K562 (cell line): ENCODE measurements at regions not wholly inside any gene's neighbourhood (a gene's known extent, or its start where the extent isn't known, plus 50 kb on each side); places are given as distances from the start of the nearest gene placed in this dataset.
A peak's percentile ranks its signal among the peaks of the same experiment; 100 is the strongest.

Source experiments
- ATAC-seq: fragments of 200-7000 bp; cut with Tn5 transposase; 3 replicates; pipeline ENCODE4 v1.9.1; 2020; ENCODE audit warnings: moderate library complexity
- BruUV-seq: library from RNA; stranded (reverse); fragments of 400-500 nt; replicated peaks from 2 replicates; lab custom pipeline; 2021; lab: Mats Ljungman, UMichigan
- CTCF ChIA-PET: fragments of 300-600 bp; formaldehyde crosslinking; extraction: SDS; loops from one replicate; lab custom pipeline; 2021; ENCODE audit warnings: low intra/inter-chr PET ratio; lab: Yijun Ruan, JAX
- POLR2A ChIA-PET: fragments of 300-600, 350-650 bp; sonication (Branson Sonifier 250); formaldehyde crosslinking; extraction: SDS; loops from one replicate; lab custom pipeline; 2021; ENCODE audit warnings: antibody characterized with exemption, inconsistent platforms; lab: Yijun Ruan, JAX
- DNase-seq, 4 experiments: peaks; one replicate each; pipeline versions ENCODE4 v3.0.0 to v3.0.0-alpha.2; 2011 to 2018; ENCODE audit warnings: low spot score in 3 of 4, mixed read lengths in 3 of 4; ENCODE audit errors: extremely low read depth in 1 of 4
- FAIRE-seq: peaks from 2 replicates; lab custom pipeline; 2011; peaks lifted over from hg19 to GRCh38; lab: Jason Lieb, UNC
- H2AFZ ChIP-seq: 2 replicates; pipeline ENCODE4 v1.6.0; 2011; ENCODE audit warnings: low read depth, low read length, control low read depth, inconsistent platforms
- H3K27ac ChIP-seq: fragments of 200-600 bp; 3 replicates; pipeline ENCODE4 v1.8.0; 2011; ENCODE audit warnings: low read depth, mild to moderate bottlenecking, control low read depth, inconsistent platforms, low read length, moderate library complexity, mixed read lengths; ENCODE audit errors: extremely low read depth
- H3K27me3 ChIP-seq, 2 experiments: fragments of 300-600 bp in 1 of 2; 2 replicates in 1 of 2; 3 replicates in 1 of 2; pipeline versions ENCODE4 v1.6.0 to v1.8.0; 2011; ENCODE audit warnings: inconsistent platforms in 2 of 2, low read length in 2 of 2, mild to moderate bottlenecking in 1 of 2, mixed read lengths in 1 of 2, moderate library complexity in 1 of 2; ENCODE audit not compliant: control insufficient read depth in 2 of 2, insufficient read depth in 2 of 2
- H3K36me3 ChIP-seq: fragments of 300-600 bp; 3 replicates; pipeline ENCODE4 v1.8.0; 2011; ENCODE audit warnings: mild to moderate bottlenecking, low read length, inconsistent platforms; ENCODE audit not compliant: control insufficient read depth, insufficient read depth
- H3K4me1 ChIP-seq, 2 experiments: fragments of 200-600 bp in 1 of 2; replicated peaks in 1 of 2; 2 replicates in 1 of 2; 3 replicates in 1 of 2; pipeline versions ENCODE4 v1.5.1 to v1.8.0; 2011; ENCODE audit warnings: inconsistent platforms in 2 of 2, low read length in 2 of 2, mild to moderate bottlenecking in 1 of 2, mixed read lengths in 1 of 2, moderate library complexity in 1 of 2; ENCODE audit not compliant: control insufficient read depth in 2 of 2, insufficient read depth in 2 of 2
- H3K4me2 ChIP-seq: 2 replicates; pipeline ENCODE4 v1.6.1; 2011; ENCODE audit warnings: low read length, control low read depth, inconsistent platforms, mixed read lengths; ENCODE audit not compliant: insufficient read depth
- H3K4me3 ChIP-seq: fragments of 200-600 bp; sonication (generic), shearing (Covaris generic); 2 replicates; pipeline ENCODE4 v1.5.1; 2016; ENCODE audit warnings: control low read depth, inconsistent platforms
- H3K79me2 ChIP-seq: fragments of 200-600 bp; 3 replicates; pipeline ENCODE4 v1.8.0; 2011; ENCODE audit warnings: low read length, inconsistent platforms; ENCODE audit not compliant: control insufficient read depth, insufficient read depth
- H3K9ac ChIP-seq, 2 experiments: 2 replicates each; pipeline versions ENCODE4 v1.6.0 to v1.6.1; 2011; ENCODE audit warnings: low read depth in 2 of 2, low read length in 2 of 2, control low read depth in 1 of 2, inconsistent platforms in 1 of 2, mild to moderate bottlenecking in 1 of 2, mixed read lengths in 1 of 2; ENCODE audit not compliant: insufficient read depth in 1 of 2
- H3K9me1 ChIP-seq: one replicate; pipeline ENCODE4 v1.6.0; 2011; ENCODE audit warnings: inconsistent platforms, mild to moderate bottlenecking, low read length, moderate library complexity; ENCODE audit not compliant: control insufficient read depth, insufficient read depth
- H3K9me3 ChIP-seq: replicated peaks from 2 replicates; pipeline ENCODE4 v1.5.1; 2011; ENCODE audit warnings: low read depth, low read length, inconsistent platforms; ENCODE audit not compliant: control insufficient read depth, insufficient read depth
- H4K20me1 ChIP-seq: replicated peaks from 2 replicates; pipeline ENCODE4 v1.6.1; 2011; ENCODE audit warnings: low read length, inconsistent platforms, mixed read lengths; ENCODE audit not compliant: control insufficient read depth, insufficient read depth
- ARID1B ChIP-seq: fragments of 450-650 bp; IDR thresholded peaks from 2 replicates; pipeline ENCODE4 v1.6.1; 2016; ENCODE audit warnings: antibody characterized with exemption, mild to moderate bottlenecking, inconsistent platforms
- ATF3 ChIP-seq, 2 experiments: fragments of 450-650 bp in 1 of 2; sonication (generic) in 1 of 2; formaldehyde crosslinking in 1 of 2; IDR thresholded peaks in 1 of 2; conservative IDR thresholded peaks in 1 of 2; 2 replicates each; pipeline versions ENCODE4 v1.6.1 to v1.8.1; 2016 to 2023; ENCODE audit warnings: mild to moderate bottlenecking in 2 of 2, moderate library complexity in 2 of 2, inconsistent platforms in 1 of 2, missing genetic modification reagents in 1 of 2
- C11orf30 ChIP-seq: fragments of 450-650 bp; IDR thresholded peaks from 2 replicates; pipeline ENCODE4 v1.6.1; 2016; ENCODE audit warnings: low read depth, mild to moderate bottlenecking
- DPF2 ChIP-seq: fragments of 450-650 bp; IDR thresholded peaks from 2 replicates; pipeline ENCODE4 v1.6.1; 2016
- E2F1 ChIP-seq: sonication (generic); formaldehyde crosslinking; IDR thresholded peaks from 2 replicates; pipeline ENCODE4 v1.8.1; 2023; ENCODE audit warnings: mild to moderate bottlenecking, missing genetic modification reagents, moderate library complexity
- EHMT2 ChIP-seq: fragments of 450-650 bp; IDR thresholded peaks from 2 replicates; pipeline ENCODE4 v1.6.1; 2018; ENCODE audit warnings: antibody characterized with exemption
- FOS ChIP-seq: IDR thresholded peaks from 3 replicates; pipeline ENCODE4 v1.6.1; 2011; ENCODE audit not compliant: insufficient read length; ENCODE audit errors: extremely low read depth
- FOSL1 ChIP-seq: fragments of 200-800 bp; sonication (Bioruptor generic); conservative IDR thresholded peaks from 2 replicates; pipeline ENCODE4 v1.6.1; 2016; ENCODE audit warnings: missing genetic modification characterization, missing compliant biosample characterization
- JUNB ChIP-seq: fragments of 450-650 bp; formaldehyde crosslinking; conservative IDR thresholded peaks from 2 replicates; pipeline ENCODE4 v1.4.0; 2020; ENCODE audit warnings: mild to moderate bottlenecking
- JUND ChIP-seq, 2 experiments: IDR thresholded peaks; 2 replicates in 1 of 2; 3 replicates in 1 of 2; pipeline ENCODE4 v1.6.1; 2011; ENCODE audit warnings: borderline replicate concordance in 2 of 2, low read depth in 2 of 2, low read length in 2 of 2, improper control_type of control experiment in 1 of 2, missing biosample characterization in 1 of 2, missing genetic modification characterization in 1 of 2, missing genetic modification reagents in 1 of 2
- MAFF ChIP-seq: IDR thresholded peaks from 2 replicates; pipeline ENCODE4 v1.6.1; 2012; ENCODE audit warnings: low read length, improper control_type of control experiment
- MAFG ChIP-seq: fragments of 450-650 bp; conservative IDR thresholded peaks from 2 replicates; pipeline ENCODE4 v1.6.1; 2016; ENCODE audit warnings: missing genetic modification characterization, missing compliant biosample characterization
- NFE2 ChIP-seq: IDR thresholded peaks from 2 replicates; pipeline ENCODE4 v1.6.1; 2014; ENCODE audit warnings: antibody characterized with exemption, low read depth
- NFRKB ChIP-seq: fragments of 450-650 bp; IDR thresholded peaks from 2 replicates; pipeline ENCODE4 v1.6.1; 2016; ENCODE audit warnings: low read depth
- PHB2 ChIP-seq: fragments of 450-650 bp; IDR thresholded peaks from 2 replicates; pipeline ENCODE4 v1.6.1; 2017; ENCODE audit warnings: low read depth
- PRDM10 ChIP-seq: fragments of 450-650 bp; IDR thresholded peaks from 2 replicates; pipeline ENCODE4 v1.6.1; 2018; ENCODE audit not compliant: partially characterized antibody
- SMARCA4 ChIP-seq: fragments of 450-650 bp; IDR thresholded peaks from 2 replicates; pipeline ENCODE4 v1.6.1; 2016
- ZNF316 ChIP-seq: fragments of 450-650 bp; IDR thresholded peaks from 2 replicates; pipeline ENCODE4 v1.6.1; 2016
- ZNF696 ChIP-seq: fragments of 250-450 bp; sonication (Bioruptor Pico); conservative IDR thresholded peaks from 2 replicates; pipeline ENCODE4 v1.4.0; 2020; ENCODE audit warnings: mild to moderate bottlenecking, moderate library complexity
- WGBS: fragments of 100-300 bp; shearing (Covaris generic); methylation state at CpG from one replicate; pipeline ENCODE4 v1.1.6; 2016; ENCODE audit warnings: low coverage, mixed read lengths; ENCODE audit not compliant: insufficient coverage; ENCODE audit errors: missing lambda C conversion rate; 5-methylcytosine and 5-hydroxymethylcytosine counted together
- in situ Hi-C: fragments of 300-500 bp; cut with MboI; formaldehyde crosslinking; loops from 4 replicates; pipeline ENCODE4 v1.15.0; 2018; ENCODE audit warnings: inconsistent platforms, mixed read lengths
- intact Hi-C: fragments of 100-400 bp; cut with micrococcal nuclease; formaldehyde crosslinking; loops from 2 replicates; pipeline ENCODE4 v1.14.2; 2022

- no peak overlapping the region for H3K4me2 ChIP-seq
- CTCF ChIA-PET: no interaction called here
- TF ChIP-seq PRDM10 (peak; percentile 60), PHB2 (no peak), FOSL1 (tag) (peak; percentile 91), NFRKB (no peak), JUNB (CRISPR knock-in tag) (peak; percentile 89), JUND (IDR thresholded peaks at IDR 0.05; ENCODE audit: borderline replicate concordance, low read depth, low read length) (peak; percentile 89), JUND (tag; IDR thresholded peaks at IDR 0.05; ENCODE audit: borderline replicate concordance, low read depth, low read length) (peak; percentile 93), MAFF (peak; percentile 6; the same call in 1 of the 2 replicates), DPF2 (peak; percentile 42; the same call in 1 of the 2 replicates), ATF3 (IDR thresholded peaks at IDR 0.05) (peak; percentile 86), ATF3 (CRISPR knock-in tag; conservative IDR thresholded peaks at IDR 0.05) (no peak), ZNF696 (CRISPR knock-in tag) (no peak), EHMT2 (peak; percentile 81; the same call in 1 of the 2 replicates), NFE2 (peak; percentile 70), ZNF316 (0 out of 2 replicates have a peak, but pooled peaks have one; percentile 24), MAFG (peak; percentile 57; the same call in 1 of the 2 replicates), E2F1 (CRISPR knock-in tag) (no peak), C11orf30 (peak; percentile 38; the same call in 1 of the 2 replicates), SMARCA4 (peak; percentile 29; the same call in 1 of the 2 replicates), ARID1B (peak; percentile 49), FOS (peak; percentile 30)
Observed at GRCh38 chr10:10869592-10869991, 148.1 kb upstream of the CELF2 start.

More at GRCh38 chr10:10869592-10869991, 148.1 kb upstream of the CELF2 start:
- Histone ChIP-seq H3K4me1 (no peaks in the 10 kb centered on the region), H3K9ac (no peak overlapping the region), H3K36me3 (no peaks in the 10 kb centered on the region), H3K4me3 (no peak overlapping the region), H3K79me2 (no peaks in the 10 kb centered on the region), H3K27me3 (no peaks in the 10 kb centered on the region), H2AFZ (no peak overlapping the region), H3K9me3 (no peaks in the 10 kb centered on the region; the same call in 1 of the 2 replicates), H4K20me1 (no peaks in the 10 kb centered on the region), H3K27ac (no peak overlapping the region), H3K9me1 (no peaks in the 10 kb centered on the region)
- POLR2A ChIA-PET: interaction anchor here (1.0 kb wide), 1 partner anchor 13 kb away, joined by 3 read pairs; no protein-coding TSS in a partner anchor
- in situ Hi-C loops (no loop called here), intact Hi-C loops (no loop called here)
- BruUV-seq: no TSS peak
- DNase-seq (peak; percentile 18 to 23 (median 20)), ATAC-seq (peak; percentile 60; the same call in 1 of the 3 replicates), FAIRE-seq (no peak)
- 4% methylated on average over 4 of the region's 4 CpGs for WGBS
